Astrocyte (in vitro differentiated cells and primary cell): ENCODE measurements at regions not wholly inside any gene's neighbourhood (a gene's known extent, or its start where the extent isn't known, plus 50 kb on each side); places are given as distances from the start of the nearest gene placed in this dataset.
"Not testable (repeated sequence)": the region's sequence is repeated elsewhere in the genome, so short reads cannot be mapped to it uniquely, and the experiment has no call there.

Experiments used
- DNase-seq: peaks from one replicate; pipeline ENCODE4 v3.0.0-alpha.2; 2010; ENCODE audit warnings: low read depth
- FAIRE-seq: peaks from 2 replicates; lab custom pipeline; 2011; peaks lifted over from hg19 to GRCh38; lab: Jason Lieb, UNC
- H2AFZ ChIP-seq: 2 replicates; pipeline ENCODE4 v1.6.0; 2012; ENCODE audit warnings: low read depth, low read length, inconsistent platforms
- H3K27ac ChIP-seq: 2 replicates; pipeline ENCODE4 v1.5.1; 2011; ENCODE audit warnings: low read depth, low read length, inconsistent platforms
- H3K27me3 ChIP-seq: 2 replicates; pipeline ENCODE4 v1.6.0; 2011; ENCODE audit warnings: low read length, inconsistent platforms; ENCODE audit not compliant: insufficient read depth
- H3K36me3 ChIP-seq: 2 replicates; pipeline ENCODE4 v1.5.1; 2011; ENCODE audit warnings: low read length, inconsistent platforms; ENCODE audit not compliant: insufficient read depth
- H3K4me1 ChIP-seq: 2 replicates; pipeline ENCODE4 v1.5.1; 2011; ENCODE audit warnings: low read length, inconsistent platforms; ENCODE audit not compliant: insufficient read depth
- H3K4me2 ChIP-seq: 2 replicates; pipeline ENCODE4 v1.6.0; 2012; ENCODE audit warnings: low read length, inconsistent platforms
- H3K4me3 ChIP-seq: 2 replicates; pipeline ENCODE4 v1.5.1; 2011; ENCODE audit warnings: low read depth, mild to moderate bottlenecking, low read length, inconsistent platforms; ENCODE audit not compliant: insufficient read depth
- H3K79me2 ChIP-seq: 2 replicates; pipeline ENCODE4 v1.6.0; 2012; ENCODE audit warnings: mild to moderate bottlenecking, low read length, inconsistent platforms; ENCODE audit not compliant: insufficient read depth
- H3K9ac ChIP-seq: 2 replicates; pipeline ENCODE4 v1.6.0; 2012; ENCODE audit warnings: mild to moderate bottlenecking, low read length, inconsistent platforms
- H3K9me3 ChIP-seq: 2 replicates; pipeline ENCODE4 v1.5.1; 2012; ENCODE audit warnings: low read depth, mild to moderate bottlenecking, low read length, inconsistent platforms; ENCODE audit not compliant: insufficient read depth
- H4K20me1 ChIP-seq: 2 replicates; pipeline ENCODE4 v1.6.0; 2012; ENCODE audit warnings: low read length, inconsistent platforms; ENCODE audit not compliant: insufficient read depth
- H3K27ac Mint-ChIP-seq: one replicate; pipeline ENCODE4 v1.8.0; 2021; ENCODE audit warnings: mild to moderate bottlenecking, mixed read lengths; ENCODE audit not compliant: unreplicated experiment
- H3K27me3 Mint-ChIP-seq: one replicate; pipeline ENCODE4 v1.8.0; 2021; ENCODE audit warnings: low read depth, mixed read lengths; ENCODE audit not compliant: unreplicated experiment
- H3K36me3 Mint-ChIP-seq: one replicate; pipeline ENCODE4 v1.8.0; 2021; ENCODE audit warnings: low read depth, mixed read lengths; ENCODE audit not compliant: unreplicated experiment
- H3K4me1 Mint-ChIP-seq: one replicate; pipeline ENCODE4 v1.8.0; 2021; ENCODE audit warnings: low read depth, mixed read lengths; ENCODE audit not compliant: unreplicated experiment
- H3K4me3 Mint-ChIP-seq: one replicate; pipeline ENCODE4 v1.8.0; 2021; ENCODE audit warnings: mild to moderate bottlenecking, moderate library complexity, mixed read lengths; ENCODE audit not compliant: unreplicated experiment
- H3K9me3 Mint-ChIP-seq: one replicate; pipeline ENCODE4 v1.8.0; 2021; ENCODE audit warnings: mild to moderate bottlenecking, mixed read lengths; ENCODE audit not compliant: unreplicated experiment
- CTCF ChIP-seq: IDR thresholded peaks from 2 replicates; pipeline ENCODE4 v1.5.1; 2011; ENCODE audit warnings: low read depth, mild to moderate bottlenecking, inconsistent platforms, low read length, moderate library complexity; ENCODE audit not compliant: insufficient read depth
- EZH2 ChIP-seq: IDR thresholded peaks from 2 replicates; pipeline ENCODE4 v1.6.1; 2012; ENCODE audit warnings: mild to moderate bottlenecking, low read length, inconsistent platforms; ENCODE audit not compliant: insufficient read depth

GRCh38 chr12:60594035-60594711 is 998.3 kb downstream of the SLC16A7 start:
- Histone ChIP-seq H3K4me2 (no peak overlapping the region), H3K9ac (no peak overlapping the region), H3K36me3 (no peaks in the 10 kb centered on the region), H3K4me3 (no peak overlapping the region), H3K4me1 (no peaks in the 10 kb centered on the region), H3K27me3 (no peaks in the 10 kb centered on the region), H2AFZ (no peak overlapping the region), H3K27ac (no peak overlapping the region), H3K9me3 (peaks cover 5% of the 10 kb centered on the region), H4K20me1 (no peaks in the 10 kb centered on the region), H3K79me2 (no peaks in the 10 kb centered on the region)
- H3K27ac Mint-ChIP-seq = no peak overlapping the region
- H3K36me3 Mint-ChIP-seq = no peaks in the 10 kb centered on the region
- no peaks in the 10 kb centered on the region for H3K27me3 Mint-ChIP-seq
- FAIRE-seq = no peak
- TF ChIP-seq CTCF (no peak), EZH2 (no peak)
- H3K9me3 Mint-ChIP-seq = no peaks in the 10 kb centered on the region
- no peaks in the 10 kb centered on the region for H3K4me1 Mint-ChIP-seq
- DNase-seq = no peak
- H3K4me3 Mint-ChIP-seq = no peak overlapping the region

- H3K79me2 ChIP-seq = no peaks in the 10 kb centered on the region
- no peak overlapping the region for H3K4me3 ChIP-seq
- Mint-ChIP-seq H3K9me3 (peaks cover 9% of the 10 kb centered on the region), H3K27me3 (no peaks in the 10 kb centered on the region), H3K4me1 (no peaks in the 10 kb centered on the region), H3K4me3 (no peak overlapping the region), H3K27ac (no peak overlapping the region), H3K36me3 (no peaks in the 10 kb centered on the region)
- FAIRE-seq (no peak), DNase-seq (no peak)
- H3K27ac ChIP-seq = no peak overlapping the region
- H3K27me3 ChIP-seq = no peaks in the 10 kb centered on the region
- H4K20me1 ChIP-seq = no peaks in the 10 kb centered on the region
- H3K9ac ChIP-seq = no peak overlapping the region
- TF ChIP-seq EZH2 = no peak
- no peak for TF ChIP-seq CTCF
- H3K9me3 ChIP-seq = no peaks in the 10 kb centered on the region
- H2AFZ ChIP-seq = no peak overlapping the region
- no peaks in the 10 kb centered on the region for H3K36me3 ChIP-seq
- H3K4me2 ChIP-seq = no peak overlapping the region
- no peaks in the 10 kb centered on the region for H3K4me1 ChIP-seq
Observed at GRCh38 chr12:60602601-60603000, 1006.8 kb downstream of the SLC16A7 start.

- not testable (repeated sequence) for DNase-seq, H3K36me3 ChIP-seq, FAIRE-seq, H4K20me1 ChIP-seq, H3K9me3 Mint-ChIP-seq, H3K4me2 ChIP-seq, H3K9me3 ChIP-seq, H3K4me1 Mint-ChIP-seq, H3K4me1 ChIP-seq, H3K27ac ChIP-seq, H3K36me3 Mint-ChIP-seq, H3K79me2 ChIP-seq, H3K4me3 ChIP-seq, H3K27me3 Mint-ChIP-seq, H3K27me3 ChIP-seq, H3K9ac ChIP-seq, H3K4me3 Mint-ChIP-seq, H2AFZ ChIP-seq, H3K27ac Mint-ChIP-seq
Observed at GRCh38 chr12:60603475-60603874, 1007.6 kb downstream of the SLC16A7 start.
